ENCODE measurements at regions not wholly inside any gene's neighbourhood (a gene's known extent, or its start where the extent isn't known, plus 50 kb on each side); places are given as distances from the start of the nearest gene placed in this dataset.

- no peak for TF ChIP-seq FOXP2 (optimal IDR thresholded peaks at IDR 0.05; ENCODE audit: control extremely low read depth, extremely low read length, insufficient read depth)
- no peak for TF ChIP-seq EZH2 (IDR thresholded peaks at IDR 0.05)
- TF ChIP-seq POLR2AphosphoS5 (IDR thresholded peaks at IDR 0.05; ENCODE audit: borderline replicate concordance, low read depth, low read length) = no peak
- DNase-seq (ENCODE audit: low read depth, low spot score) = no peak
- Histone ChIP-seq H3K27ac (no peak overlapping the region), H3K9me3 (ENCODE audit: low read depth, low read length) (no peaks in the 10 kb centered on the region), H3K9ac (ENCODE audit: insufficient read length) (no peak overlapping the region), H3K4me3 (no peak overlapping the region), H3K36me3 (ENCODE audit: insufficient read depth, low read length) (no peaks in the 10 kb centered on the region)
These were observed 175.9 kb upstream of the AFDN start for GRCh38 chr6:167650730-167651317.

- TF ChIP-seq EZH2 (IDR thresholded peaks at IDR 0.05) (no peak), FOXP2 (optimal IDR thresholded peaks at IDR 0.05; ENCODE audit: control extremely low read depth, extremely low read length, insufficient read depth) (no peak), POLR2AphosphoS5 (IDR thresholded peaks at IDR 0.05; ENCODE audit: borderline replicate concordance, low read depth, low read length) (no peak)
- Histone ChIP-seq H3K4me3 (no peak overlapping the region), H3K9ac (ENCODE audit: insufficient read length) (no peak overlapping the region), H3K36me3 (ENCODE audit: insufficient read depth, low read length) (no peaks in the 10 kb centered on the region), H3K9me3 (ENCODE audit: low read depth, low read length) (no peaks in the 10 kb centered on the region), H3K27ac (no peak overlapping the region)
- DNase-seq (ENCODE audit: low read depth, low spot score) = no peak
These were observed 175.2 kb upstream of the AFDN start for GRCh38 chr6:167651318-167652041.

DNA sequence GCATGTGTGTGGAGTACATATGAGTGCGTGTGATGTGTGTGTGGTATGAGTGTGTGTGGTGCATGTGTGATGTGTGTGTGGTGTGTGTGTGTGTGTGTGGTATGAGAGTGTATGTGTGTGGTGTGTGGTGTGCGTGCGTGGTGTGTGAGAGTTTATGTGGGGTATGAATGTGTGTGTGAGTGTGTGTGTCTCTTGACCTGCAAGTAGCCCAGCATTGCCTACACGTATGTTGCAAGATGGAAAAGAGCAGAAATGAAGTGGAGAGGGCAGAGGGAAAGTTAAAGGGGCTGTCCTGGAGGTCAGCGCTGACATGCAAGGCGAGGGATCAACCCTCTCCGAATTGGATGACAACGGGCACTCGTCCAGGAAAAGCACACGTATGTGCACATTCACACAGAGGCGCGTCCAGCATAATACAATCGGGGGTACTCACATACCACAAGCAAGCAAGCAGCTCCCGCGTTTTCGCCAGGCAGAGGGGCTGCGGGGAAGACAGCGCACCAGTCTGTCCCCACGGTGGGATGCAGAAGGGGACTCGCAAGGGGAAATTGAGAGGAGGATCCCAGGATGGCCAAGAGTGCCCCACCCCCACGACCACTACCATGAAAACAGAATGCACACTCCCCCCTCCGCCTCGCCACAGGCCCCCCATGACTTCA lies 174.5 kb upstream of the AFDN start:
- H3K27ac ChIP-seq = no peak overlapping the region
- H3K4me3 ChIP-seq = no peak overlapping the region
- no peak overlapping the region for H3K9ac ChIP-seq (ENCODE audit: insufficient read length)
- TF ChIP-seq POLR2AphosphoS5 (IDR thresholded peaks at IDR 0.05; ENCODE audit: borderline replicate concordance, low read depth, low read length) (no peak), FOXP2 (optimal IDR thresholded peaks at IDR 0.05; ENCODE audit: control extremely low read depth, extremely low read length, insufficient read depth) (no peak), EZH2 (IDR thresholded peaks at IDR 0.05) (no peak)
- no peaks in the 10 kb centered on the region for H3K36me3 ChIP-seq (ENCODE audit: insufficient read depth, low read length)
- DNase-seq (ENCODE audit: low read depth, low spot score) = no peak
- H3K9me3 ChIP-seq (ENCODE audit: low read depth, low read length) = no peaks in the 10 kb centered on the region

DNA sequence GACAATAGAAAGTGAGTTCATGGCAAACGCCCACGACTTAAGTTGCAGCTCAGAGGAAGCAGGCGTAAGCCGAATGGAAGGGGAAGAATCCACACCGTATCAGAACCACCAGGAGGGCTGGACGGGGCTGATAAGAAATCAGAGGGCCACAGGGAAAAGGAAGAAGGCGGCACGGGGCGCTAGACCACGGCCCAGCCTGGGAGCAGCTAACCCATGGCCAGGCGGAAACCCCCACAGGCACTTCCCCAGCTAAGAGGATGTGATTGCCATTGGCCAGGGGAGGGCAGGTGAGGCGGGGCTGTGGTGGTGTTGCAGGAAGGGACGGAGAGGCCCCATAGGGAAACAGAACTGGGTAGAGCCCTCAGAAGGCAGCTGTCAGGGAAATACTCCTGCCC lies 174.0 kb upstream of the AFDN start:
- no peak for TF ChIP-seq POLR2AphosphoS5 (IDR thresholded peaks at IDR 0.05; ENCODE audit: borderline replicate concordance, low read depth, low read length)
- no peak for TF ChIP-seq EZH2 (IDR thresholded peaks at IDR 0.05)
- TF ChIP-seq FOXP2 (optimal IDR thresholded peaks at IDR 0.05; ENCODE audit: control extremely low read depth, extremely low read length, insufficient read depth) = no peak
- Histone ChIP-seq H3K36me3 (ENCODE audit: insufficient read depth, low read length) (no peaks in the 10 kb centered on the region), H3K27ac (no peak overlapping the region), H3K9me3 (ENCODE audit: low read depth, low read length) (no peaks in the 10 kb centered on the region), H3K4me3 (no peak overlapping the region), H3K9ac (ENCODE audit: insufficient read length) (no peak overlapping the region)
- no peak for DNase-seq (ENCODE audit: low read depth, low spot score)

DNA sequence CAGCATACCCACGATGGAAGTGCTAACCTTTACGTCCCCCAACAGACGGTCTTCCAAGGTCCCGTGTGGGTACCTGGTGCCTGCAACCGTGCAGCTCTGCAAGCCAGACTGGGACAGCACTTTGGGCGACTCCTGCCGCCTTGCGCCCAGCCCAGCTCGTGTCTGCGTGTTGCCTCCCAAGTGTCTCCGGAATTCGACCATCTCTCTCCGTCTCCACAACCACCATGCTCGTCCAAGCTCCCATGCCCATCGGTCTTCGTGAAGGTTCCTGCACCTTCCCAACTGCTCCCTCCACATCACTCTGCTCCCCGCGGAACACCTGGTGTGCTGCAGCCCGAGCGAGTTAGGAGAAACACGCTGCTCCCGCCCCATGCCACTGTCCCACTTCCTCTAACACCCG lies 173.2 kb upstream of the AFDN start:
- H3K9ac ChIP-seq (ENCODE audit: insufficient read length) = no peak overlapping the region
- no peak overlapping the region for H3K27ac ChIP-seq
- DNase-seq (ENCODE audit: low read depth, low spot score) = no peak
- no peak overlapping the region for H3K4me3 ChIP-seq
- TF ChIP-seq EZH2 (IDR thresholded peaks at IDR 0.05) (no peak), POLR2AphosphoS5 (IDR thresholded peaks at IDR 0.05; ENCODE audit: borderline replicate concordance, low read depth, low read length) (no peak), FOXP2 (optimal IDR thresholded peaks at IDR 0.05; ENCODE audit: control extremely low read depth, extremely low read length, insufficient read depth) (no peak)
- no peaks in the 10 kb centered on the region for H3K9me3 ChIP-seq (ENCODE audit: low read depth, low read length)
- H3K36me3 ChIP-seq (ENCODE audit: insufficient read depth, low read length) = no peaks in the 10 kb centered on the region

- Histone ChIP-seq H3K9ac (ENCODE audit: insufficient read length) (no peak overlapping the region), H3K4me3 (no peak overlapping the region), H3K9me3 (ENCODE audit: low read depth, low read length) (no peaks in the 10 kb centered on the region), H3K36me3 (ENCODE audit: insufficient read depth, low read length) (no peaks in the 10 kb centered on the region), H3K27ac (no peak overlapping the region)
- no peak for TF ChIP-seq POLR2AphosphoS5 (IDR thresholded peaks at IDR 0.05; ENCODE audit: borderline replicate concordance, low read depth, low read length)
- DNase-seq (ENCODE audit: low read depth, low spot score) = no peak
These were observed 172.3 kb upstream of the AFDN start for GRCh38 chr6:167654389-167654788.

GRCh38 chr6:167655174-167655821 lies 171.4 kb upstream of the AFDN start:
- Histone ChIP-seq H3K27ac (no peak overlapping the region), H3K36me3 (ENCODE audit: insufficient read depth, low read length) (no peaks in the 10 kb centered on the region), H3K4me3 (no peak overlapping the region), H3K9me3 (ENCODE audit: low read depth, low read length) (no peaks in the 10 kb centered on the region), H3K9ac (ENCODE audit: insufficient read length) (no peak overlapping the region)
- DNase-seq (ENCODE audit: low read depth, low spot score) = no peak
- TF ChIP-seq POLR2AphosphoS5 (IDR thresholded peaks at IDR 0.05; ENCODE audit: borderline replicate concordance, low read depth, low read length) (no peak), FOXP2 (optimal IDR thresholded peaks at IDR 0.05; ENCODE audit: control extremely low read depth, extremely low read length, insufficient read depth) (no peak), EZH2 (IDR thresholded peaks at IDR 0.05) (no peak)

DNA sequence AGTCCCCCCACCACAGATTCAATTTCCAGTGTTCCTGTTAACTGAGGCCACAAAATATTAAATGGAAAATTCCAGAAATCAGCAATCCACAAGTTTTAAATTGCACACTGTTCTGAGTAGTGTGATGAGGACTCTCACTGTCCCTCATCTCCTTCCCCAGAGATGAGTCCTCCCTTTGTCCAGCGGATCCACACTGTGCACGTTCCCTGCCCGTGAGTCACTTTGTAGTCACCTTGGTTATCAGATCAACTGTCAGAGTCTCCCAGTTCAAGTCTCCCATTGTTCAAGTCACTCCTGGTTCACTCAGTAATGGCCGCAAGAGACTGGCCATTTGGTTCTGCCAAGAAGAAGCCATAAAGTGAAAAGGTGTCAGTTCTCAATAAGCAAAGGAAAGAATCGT lies 168.6 kb upstream of the AFDN start:
- Histone ChIP-seq H3K4me3 (no peak overlapping the region), H3K36me3 (ENCODE audit: insufficient read depth, low read length) (no peaks in the 10 kb centered on the region), H3K9me3 (ENCODE audit: low read depth, low read length) (no peaks in the 10 kb centered on the region), H3K27ac (no peak overlapping the region), H3K9ac (ENCODE audit: insufficient read length) (no peak overlapping the region)
- no peak for DNase-seq (ENCODE audit: low read depth, low spot score)
- TF ChIP-seq FOXP2 (optimal IDR thresholded peaks at IDR 0.05; ENCODE audit: control extremely low read depth, extremely low read length, insufficient read depth) (no peak), POLR2AphosphoS5 (IDR thresholded peaks at IDR 0.05; ENCODE audit: borderline replicate concordance, low read depth, low read length) (no peak), EZH2 (IDR thresholded peaks at IDR 0.05) (no peak)
